ENCODE measurements at regions not wholly inside any gene's neighbourhood (a gene's known extent, or its start where the extent isn't known, plus 50 kb on each side); places are given as distances from the start of the nearest gene placed in this dataset.
"Not testable (repeated sequence)": the region's sequence is repeated elsewhere in the genome, so short reads cannot be mapped to it uniquely, and the experiment has no call there.

DNA sequence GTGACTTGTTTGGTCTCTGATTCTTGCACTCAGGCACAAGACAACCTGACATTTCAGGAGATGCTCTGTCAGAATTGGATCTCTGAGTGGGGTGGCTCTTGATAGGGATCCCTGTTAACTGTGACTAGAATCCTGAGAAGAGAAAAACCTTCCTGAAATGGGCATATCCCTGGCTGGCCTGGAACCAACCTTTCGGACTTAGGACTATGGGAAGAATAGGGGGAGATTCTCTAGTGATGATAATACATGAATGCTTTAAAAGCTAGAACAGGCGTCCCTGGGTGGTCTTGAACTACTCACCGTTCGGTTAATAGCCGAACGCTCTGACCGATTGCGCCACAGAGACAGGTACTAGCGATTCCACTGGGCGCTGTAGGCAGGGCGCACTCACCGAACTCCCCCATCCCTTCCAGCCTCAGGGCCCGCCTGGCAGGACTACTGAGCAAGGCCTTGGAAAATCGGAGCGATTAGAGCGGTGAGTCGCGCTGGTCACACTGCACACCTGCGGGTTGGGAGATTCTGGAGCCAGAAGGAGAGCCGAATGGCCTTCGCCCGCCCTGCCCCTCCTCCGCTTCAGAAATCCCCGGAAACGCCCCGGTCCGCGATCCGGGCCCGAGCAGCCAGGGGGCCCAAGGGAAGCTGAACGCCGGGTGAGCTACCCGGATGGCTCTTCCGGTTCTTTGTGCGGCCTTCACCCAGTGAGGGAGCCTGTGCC, 257.6 kb upstream of the NOTCH2NLA start:
- TF ChIP-seq, protein P1, sequence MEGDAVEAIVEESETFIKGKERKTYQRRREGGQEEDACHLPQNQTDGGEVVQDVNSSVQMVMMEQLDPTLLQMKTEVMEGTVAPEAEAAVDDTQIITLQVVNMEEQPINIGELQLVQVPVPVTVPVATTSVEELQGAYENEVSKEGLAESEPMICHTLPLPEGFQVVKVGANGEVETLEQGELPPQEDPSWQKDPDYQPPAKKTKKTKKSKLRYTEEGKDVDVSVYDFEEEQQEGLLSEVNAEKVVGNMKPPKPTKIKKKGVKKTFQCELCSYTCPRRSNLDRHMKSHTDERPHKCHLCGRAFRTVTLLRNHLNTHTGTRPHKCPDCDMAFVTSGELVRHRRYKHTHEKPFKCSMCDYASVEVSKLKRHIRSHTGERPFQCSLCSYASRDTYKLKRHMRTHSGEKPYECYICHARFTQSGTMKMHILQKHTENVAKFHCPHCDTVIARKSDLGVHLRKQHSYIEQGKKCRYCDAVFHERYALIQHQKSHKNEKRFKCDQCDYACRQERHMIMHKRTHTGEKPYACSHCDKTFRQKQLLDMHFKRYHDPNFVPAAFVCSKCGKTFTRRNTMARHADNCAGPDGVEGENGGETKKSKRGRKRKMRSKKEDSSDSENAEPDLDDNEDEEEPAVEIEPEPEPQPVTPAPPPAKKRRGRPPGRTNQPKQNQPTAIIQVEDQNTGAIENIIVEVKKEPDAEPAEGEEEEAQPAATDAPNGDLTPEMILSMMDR (IDR thresholded peaks at IDR 0.05; ENCODE audit: insufficient read depth, low read length, poor library complexity, severe bottlenecking) = not testable (repeated sequence)
- not testable (repeated sequence) for TF ChIP-seq EZH2phosphoT487 (conservative IDR thresholded peaks at IDR 0.05; ENCODE audit: low read length)

Measured in SU-DHL-6 (cell line).